ENCODE measurements at regions not wholly inside any gene's neighbourhood (a gene's known extent, or its start where the extent isn't known, plus 50 kb on each side); places are given as distances from the start of the nearest gene placed in this dataset.

DNA sequence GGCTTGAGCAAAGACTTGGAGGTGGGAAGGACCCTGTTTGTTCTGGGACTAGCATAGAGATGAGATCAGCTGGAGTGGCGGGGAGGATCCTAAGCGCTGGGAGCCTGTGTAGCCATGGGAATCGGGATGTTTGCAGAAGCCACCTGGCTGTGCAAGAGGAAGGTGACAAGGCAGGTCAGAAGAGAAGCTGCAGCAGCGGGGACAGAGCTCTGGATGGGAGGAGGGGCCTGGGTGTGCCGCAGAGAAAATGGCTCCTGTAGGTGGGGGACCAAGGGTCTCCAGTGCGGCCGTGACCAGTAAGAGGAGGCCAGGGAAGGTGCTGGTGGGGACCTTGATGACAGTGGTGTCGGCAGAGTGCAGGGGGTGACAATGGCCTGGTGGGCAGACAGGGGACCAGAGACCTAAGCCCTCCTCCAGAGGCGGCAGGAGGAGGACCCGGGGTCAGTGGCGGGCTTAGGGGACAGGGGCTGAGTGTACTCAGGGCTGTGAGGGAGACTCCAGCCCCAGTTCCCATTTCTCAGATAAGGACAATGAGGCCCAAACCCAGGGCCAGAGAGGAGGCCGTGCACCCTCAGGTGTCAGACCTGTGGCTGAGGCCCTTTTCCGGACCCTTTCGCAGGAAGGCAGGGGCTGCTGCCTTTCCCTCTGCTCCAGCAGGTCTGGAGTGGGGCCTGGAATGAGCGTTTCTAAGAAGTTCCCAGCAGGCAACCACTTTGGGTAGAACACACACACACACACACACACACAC, 206.6 kb upstream of the RTL1 start:
- FAIRE-seq (no peak), DNase-seq (ENCODE audit: insufficient read length, low spot score) (no peak)
- TF ChIP-seq, protein P1, sequence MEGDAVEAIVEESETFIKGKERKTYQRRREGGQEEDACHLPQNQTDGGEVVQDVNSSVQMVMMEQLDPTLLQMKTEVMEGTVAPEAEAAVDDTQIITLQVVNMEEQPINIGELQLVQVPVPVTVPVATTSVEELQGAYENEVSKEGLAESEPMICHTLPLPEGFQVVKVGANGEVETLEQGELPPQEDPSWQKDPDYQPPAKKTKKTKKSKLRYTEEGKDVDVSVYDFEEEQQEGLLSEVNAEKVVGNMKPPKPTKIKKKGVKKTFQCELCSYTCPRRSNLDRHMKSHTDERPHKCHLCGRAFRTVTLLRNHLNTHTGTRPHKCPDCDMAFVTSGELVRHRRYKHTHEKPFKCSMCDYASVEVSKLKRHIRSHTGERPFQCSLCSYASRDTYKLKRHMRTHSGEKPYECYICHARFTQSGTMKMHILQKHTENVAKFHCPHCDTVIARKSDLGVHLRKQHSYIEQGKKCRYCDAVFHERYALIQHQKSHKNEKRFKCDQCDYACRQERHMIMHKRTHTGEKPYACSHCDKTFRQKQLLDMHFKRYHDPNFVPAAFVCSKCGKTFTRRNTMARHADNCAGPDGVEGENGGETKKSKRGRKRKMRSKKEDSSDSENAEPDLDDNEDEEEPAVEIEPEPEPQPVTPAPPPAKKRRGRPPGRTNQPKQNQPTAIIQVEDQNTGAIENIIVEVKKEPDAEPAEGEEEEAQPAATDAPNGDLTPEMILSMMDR (IDR thresholded peaks at IDR 0.05; ENCODE audit: insufficient read depth, missing control alignments) = no peak

GRCh38 chr14:101110729-101111619, 207.5 kb upstream of the RTL1 start:
- DNase-seq (ENCODE audit: insufficient read length, low spot score) (no peak), FAIRE-seq (no peak)
- TF ChIP-seq, protein P1 (IDR thresholded peaks at IDR 0.05; ENCODE audit: insufficient read depth, missing control alignments) = no peak

DNA sequence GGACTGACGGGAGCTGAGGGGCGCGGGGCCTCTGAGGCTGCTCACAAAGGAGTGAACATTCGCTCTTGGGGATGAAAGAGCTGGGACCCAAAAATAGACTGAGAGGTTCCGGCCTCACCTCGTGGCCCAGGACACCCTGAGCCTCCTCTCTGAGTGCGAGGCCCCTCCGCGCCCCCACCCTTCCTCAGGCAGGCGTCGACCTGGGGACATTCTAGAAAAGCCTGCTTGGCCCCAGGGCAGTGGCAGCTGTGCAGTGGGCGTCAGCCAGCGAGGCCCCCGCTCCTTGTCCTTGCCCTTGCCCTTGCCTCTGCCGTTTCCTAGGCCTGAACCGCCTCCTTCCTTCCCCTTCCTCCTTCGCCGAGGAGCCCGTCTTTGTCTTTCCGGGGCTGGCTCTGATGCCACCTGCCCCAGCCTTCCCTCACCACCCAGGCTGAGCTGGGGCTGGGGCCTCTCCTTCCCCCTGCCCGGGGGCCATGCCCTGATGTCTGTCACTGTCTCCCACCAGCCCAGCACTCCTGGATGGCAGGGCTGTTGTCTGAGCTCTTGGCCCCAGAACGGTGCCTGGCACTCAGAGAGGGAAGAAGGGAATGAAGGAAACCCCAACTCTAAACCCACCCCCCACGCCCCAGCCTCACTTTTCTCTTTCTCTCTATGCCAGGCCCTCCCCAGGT, 208.2 kb upstream of the RTL1 start:
- DNase-seq (ENCODE audit: insufficient read length, low spot score) = no peak

DNA sequence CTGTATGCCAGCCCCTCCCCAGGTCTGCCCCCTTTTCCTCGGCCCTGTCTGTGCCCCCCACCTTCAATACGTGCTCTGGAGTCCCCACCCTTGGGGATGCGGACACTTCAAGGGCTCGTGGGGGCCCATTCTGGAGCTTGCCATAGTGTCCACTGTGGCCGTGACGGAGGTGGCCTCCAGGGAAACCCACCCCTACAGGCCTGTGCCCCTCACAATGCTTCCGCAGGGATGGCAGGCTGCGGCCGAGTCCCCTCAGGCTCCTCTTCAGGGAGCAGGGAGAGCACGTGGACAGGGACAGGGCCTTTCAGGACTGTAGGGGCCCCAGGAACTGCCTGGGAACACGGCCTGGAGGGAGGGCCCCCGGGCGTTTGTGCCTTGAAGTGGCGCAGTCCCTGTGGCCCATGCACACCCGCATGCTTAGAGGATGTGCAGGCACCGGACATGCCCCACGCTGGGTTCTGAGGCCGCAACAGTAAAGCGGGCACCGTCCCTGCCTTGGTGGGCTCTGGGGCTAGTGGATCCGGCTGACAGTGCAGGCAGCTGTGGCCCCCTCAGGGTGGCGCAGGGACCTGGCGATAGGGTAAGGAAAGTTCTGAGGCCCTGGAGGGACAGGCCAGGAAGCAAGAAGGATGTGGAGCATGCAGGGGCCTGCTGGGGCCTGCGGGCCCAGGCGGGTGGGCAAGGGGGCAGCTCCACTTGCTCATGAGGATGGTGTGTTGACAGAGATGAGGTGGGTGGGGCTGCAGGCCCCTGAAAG, 209.0 kb upstream of the RTL1 start:
- TF ChIP-seq, protein P1 (IDR thresholded peaks at IDR 0.05; ENCODE audit: insufficient read depth, missing control alignments) = no peak

More for the DNA sequence above, 208.2 kb upstream of the RTL1 start:
- FAIRE-seq = no peak
- TF ChIP-seq, protein P1 (IDR thresholded peaks at IDR 0.05; ENCODE audit: insufficient read depth, missing control alignments) = no peak

DNA sequence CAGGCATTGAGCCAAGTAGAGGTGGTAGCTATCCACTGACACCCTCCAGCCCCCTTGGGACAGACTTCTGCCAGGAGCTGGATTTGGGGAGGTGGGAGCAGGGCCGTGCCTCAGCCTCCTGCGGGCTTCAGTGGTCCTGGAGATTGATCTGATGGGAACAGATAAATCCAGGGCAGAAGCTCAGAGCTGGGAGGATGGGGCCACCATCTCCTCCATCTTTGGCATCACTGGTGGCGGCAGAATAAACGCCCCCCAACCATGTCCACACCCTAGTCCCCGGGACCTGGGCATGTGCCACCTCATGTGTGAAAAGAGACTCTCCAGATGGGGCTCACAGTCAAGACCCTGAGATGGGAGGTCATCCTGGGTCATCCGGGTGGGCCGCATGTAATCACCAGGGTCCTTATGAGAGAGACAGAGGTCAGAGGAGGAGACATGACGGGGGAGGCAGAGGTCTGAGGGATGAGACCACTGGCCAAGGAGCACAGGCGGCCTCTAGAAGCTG, 209.6 kb upstream of the RTL1 start:
- FAIRE-seq = no peak
- TF ChIP-seq, protein P1 (IDR thresholded peaks at IDR 0.05; ENCODE audit: insufficient read depth, missing control alignments) = no peak
- DNase-seq (ENCODE audit: insufficient read length, low spot score) = no peak

More for the DNA sequence above, 209.0 kb upstream of the RTL1 start:
- FAIRE-seq = no peak
- no peak for DNase-seq (ENCODE audit: insufficient read length, low spot score)
